EH (cell line): ENCODE measurements at regions not wholly inside any gene's neighbourhood (a gene's known extent, or its start where the extent isn't known, plus 50 kb on each side); places are given as distances from the start of the nearest gene placed in this dataset.
A peak's percentile ranks its signal among the peaks of the same experiment; 100 is the strongest.

Source experiments
- DNase-seq: peaks from one replicate; pipeline ENCODE4 v3.0.0-alpha.2; 2015; ENCODE audit warnings: low read depth

GRCh38 chr1:4586611-4587160 lies 67.7 kb upstream of the AJAP1 start:
- DNase-seq, result no peak

DNA sequence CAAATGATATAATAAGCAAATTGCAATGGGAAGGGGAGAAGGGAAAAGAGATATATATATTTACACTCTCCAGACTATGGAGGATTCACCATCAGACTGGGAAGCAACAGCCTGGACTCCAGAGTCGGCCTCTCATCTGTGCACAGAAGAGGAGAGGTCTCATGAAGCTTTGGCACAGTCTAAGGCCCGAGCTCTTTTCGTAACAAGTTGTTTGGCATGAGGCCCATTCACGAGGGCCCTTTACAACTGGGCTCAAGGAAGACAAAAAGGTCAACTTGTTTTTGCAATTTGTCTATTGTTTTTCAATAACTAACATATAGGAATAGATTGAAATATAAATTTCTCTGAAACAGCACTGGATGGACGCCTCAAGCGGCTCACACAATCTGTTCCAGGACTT lies 66.7 kb upstream of the AJAP1 start:
- no peak for DNase-seq

DNA sequence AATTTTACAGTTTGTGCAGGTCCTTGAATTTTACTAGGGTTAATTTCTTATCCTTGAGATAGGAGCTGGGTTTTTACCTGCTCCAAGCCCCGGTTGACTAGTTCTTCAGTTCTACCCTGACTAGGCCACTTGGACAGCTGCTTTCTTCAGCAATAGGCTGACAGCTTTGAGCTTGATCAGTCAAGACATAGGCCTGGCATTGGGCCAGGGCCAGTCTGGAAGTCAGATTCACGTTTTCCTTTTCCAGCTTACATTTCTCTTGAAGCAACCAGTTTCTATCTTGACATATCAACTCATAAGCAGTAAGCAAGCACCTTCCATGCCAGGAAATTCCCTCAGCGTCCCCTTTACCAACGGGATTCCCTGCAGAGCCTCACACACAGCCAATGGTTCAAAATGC lies 63.7 kb upstream of the AJAP1 start:
- DNase-seq, result peak; percentile 0

GRCh38 chr1:4591926-4592325 lies 62.5 kb upstream of the AJAP1 start:
- DNase-seq, result no peak

DNA sequence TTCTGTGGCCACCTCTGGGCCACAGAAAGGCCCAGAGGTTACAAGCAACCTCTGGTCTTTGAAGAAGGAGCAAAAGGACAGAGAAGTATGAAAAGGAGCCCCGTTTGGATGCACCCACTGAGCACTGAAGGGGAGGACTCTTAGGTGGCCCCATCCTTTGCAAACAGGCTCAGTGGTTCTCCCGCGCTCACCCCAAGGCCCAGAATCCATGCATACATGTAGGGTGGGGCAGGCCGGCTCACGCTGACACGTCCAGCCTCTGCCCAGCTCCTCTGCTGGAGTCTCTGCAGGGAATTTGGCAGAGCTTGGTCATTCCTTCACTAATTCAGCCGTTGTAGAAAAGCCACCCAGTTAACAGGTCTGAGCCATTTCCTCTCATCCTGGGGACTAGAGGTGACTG lies 61.3 kb upstream of the AJAP1 start:
- DNase-seq, result no peak

- no peak for DNase-seq
These were observed 60.0 kb upstream of the AJAP1 start for GRCh38 chr1:4594286-4594991.

GRCh38 chr1:4595341-4596225 lies 58.8 kb upstream of the AJAP1 start:
- no peak for DNase-seq

GRCh38 chr1:4596486-4596885 lies 57.9 kb upstream of the AJAP1 start:
- no peak for DNase-seq

DNA sequence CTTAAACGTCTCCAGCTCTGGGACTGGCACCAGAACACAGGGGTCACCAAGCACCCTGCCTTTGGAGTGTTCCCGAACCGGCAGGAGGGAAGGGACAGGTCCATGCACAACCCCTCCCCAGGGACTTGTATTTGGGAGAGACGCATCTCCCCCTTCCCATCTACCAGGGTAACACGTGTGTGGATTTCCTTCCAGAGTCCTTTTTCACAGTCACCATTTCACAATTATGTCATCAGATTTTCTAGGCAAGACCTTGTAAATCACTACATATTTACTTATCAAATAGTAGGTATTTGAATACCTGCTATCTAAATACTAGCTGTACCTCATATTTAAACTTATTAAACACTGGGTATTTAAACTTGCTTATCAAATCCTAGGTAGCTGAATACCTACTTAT lies 57.4 kb upstream of the AJAP1 start:
- DNase-seq, result no peak

DNA sequence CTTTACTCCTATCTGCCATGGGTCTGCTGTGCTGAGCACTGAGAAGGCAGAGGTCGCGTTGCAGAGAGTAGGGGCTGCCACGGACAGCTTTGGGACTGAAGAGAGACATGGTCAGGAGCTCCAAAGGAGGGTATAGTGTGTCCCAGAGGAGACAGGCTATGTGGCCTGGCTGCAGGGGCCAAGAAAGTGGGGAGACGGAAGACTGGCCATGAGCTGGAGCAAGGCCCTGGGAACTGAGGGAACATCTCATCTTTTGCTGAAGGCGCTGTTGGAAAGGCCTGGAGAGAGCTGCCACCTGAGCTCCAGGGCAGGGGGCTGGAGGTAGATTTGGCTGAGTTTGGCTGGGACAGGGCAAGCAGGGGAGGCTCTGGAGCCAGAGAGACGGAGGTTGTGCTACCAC lies 55.8 kb upstream of the AJAP1 start:
- no peak for DNase-seq

DNA sequence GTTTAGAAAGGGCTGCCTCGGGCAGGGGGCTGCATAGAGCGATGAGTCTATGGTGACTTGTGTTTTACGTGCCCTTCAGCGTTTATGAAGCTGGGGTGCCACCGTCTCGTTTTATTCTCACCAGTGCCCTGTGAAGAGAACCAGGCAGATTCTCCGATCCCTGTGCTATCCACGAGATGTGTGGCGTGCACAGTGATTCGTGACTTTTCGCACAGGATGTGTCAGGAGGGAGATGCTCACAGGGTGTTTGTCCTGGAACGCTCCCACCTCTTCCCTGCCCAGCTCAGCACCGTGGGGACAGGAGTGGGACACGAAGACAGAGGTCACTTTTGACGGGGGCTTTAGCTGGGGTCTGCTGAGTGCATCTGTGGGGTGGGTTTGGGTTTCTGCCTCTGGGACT lies 54.9 kb upstream of the AJAP1 start:
- no peak for DNase-seq

GRCh38 chr1:4599951-4600481 lies 54.4 kb upstream of the AJAP1 start:
- DNase-seq, result no peak

DNA sequence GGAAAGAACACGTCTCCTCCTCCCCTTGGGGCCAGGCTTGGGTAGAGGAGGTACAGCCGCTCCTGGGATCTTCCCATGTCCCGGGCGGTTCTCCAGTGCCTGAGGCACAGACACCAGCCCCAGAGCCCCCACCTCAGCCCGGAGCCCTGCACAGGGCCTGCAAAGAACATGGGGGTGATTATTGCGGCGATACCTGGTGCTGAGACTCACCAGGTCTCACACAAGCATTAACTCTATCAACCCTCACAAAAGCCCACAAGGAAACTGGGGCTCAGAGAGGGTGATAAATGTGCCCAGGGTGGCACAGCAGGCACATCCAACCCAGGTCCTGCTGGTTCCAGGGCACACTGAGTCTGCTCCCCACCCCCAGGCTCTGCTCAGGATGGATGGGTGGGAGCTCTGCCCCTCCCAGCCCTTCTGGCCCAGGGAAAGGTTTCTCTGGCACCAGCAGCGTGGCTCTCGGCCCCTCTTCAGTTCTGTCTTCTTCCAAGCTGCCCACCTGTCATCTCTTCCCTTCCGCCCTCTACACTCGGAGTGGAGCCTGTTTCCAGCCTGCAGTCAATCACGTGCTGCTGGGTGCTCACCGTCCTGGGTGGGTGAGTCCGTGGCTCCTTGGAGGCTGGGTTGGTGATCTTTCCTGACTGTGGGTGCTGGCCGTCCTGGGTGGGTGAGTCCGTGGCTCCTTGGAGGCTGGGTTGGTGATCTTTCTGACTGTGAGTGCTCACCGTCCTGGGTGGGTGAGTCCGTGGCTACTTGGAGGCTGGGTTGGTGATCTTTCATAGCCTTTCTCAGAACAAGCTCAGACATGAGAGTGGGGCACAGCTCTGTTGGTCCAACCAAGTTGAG lies 53.6 kb upstream of the AJAP1 start:
- no peak for DNase-seq

DNA sequence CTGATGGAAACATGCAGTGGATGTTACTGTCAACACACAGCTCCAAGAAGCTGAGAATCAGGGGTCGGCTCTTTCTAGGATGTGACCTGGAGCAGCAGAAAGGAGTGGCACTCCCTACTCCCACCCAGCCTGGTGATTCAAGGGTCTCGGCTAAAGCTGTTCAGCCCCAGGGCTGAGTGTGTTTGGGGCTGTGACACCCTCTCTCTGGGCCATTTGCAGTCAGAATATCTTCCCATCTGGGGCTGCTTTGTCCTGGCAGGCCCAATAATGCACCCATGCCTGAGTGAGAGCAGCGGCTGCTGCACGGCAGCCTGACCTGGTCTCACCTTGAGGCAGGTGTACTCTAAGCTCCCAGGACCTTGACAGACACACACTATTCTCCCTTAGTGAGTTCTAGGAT lies 52.5 kb upstream of the AJAP1 start:
- no peak for DNase-seq

DNA sequence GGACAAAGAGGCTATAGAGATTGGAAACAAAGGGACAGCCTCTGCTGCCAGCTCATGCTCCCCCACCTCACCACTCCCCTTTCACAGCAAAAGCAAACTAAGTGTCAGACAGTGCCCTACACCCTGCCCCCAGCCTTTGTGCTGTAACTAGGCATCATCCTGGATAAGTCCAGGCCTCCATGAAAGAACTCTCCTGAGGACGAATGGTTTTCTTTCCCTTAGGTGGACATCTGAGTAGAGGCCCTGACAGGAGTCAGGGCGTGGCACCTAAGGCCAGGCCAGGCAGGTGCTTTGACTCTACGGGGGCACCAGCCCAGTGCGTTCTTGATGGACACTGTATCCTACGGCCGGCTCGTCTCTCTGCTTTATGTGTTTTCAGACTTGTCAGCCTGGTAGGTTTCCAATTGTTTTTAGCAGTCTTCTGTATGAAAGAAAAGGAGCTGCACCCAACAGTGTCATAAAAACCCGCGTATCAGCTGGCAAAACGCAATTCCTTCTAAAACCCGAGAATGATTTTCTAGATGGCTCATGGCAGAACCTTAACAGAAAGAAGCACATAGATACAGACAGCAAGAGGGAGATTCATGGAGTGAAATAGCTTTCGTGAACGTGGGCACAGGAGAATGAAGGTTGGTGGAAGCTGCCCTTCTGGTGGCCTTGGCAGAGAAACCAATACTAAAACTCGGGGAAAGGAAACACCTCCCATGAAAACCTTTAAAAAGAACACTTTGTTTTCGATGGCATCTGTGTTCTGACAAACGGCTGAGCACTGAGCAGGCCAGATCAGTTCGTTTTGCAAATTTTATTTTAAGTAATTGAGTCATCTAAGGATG lies 51.7 kb upstream of the AJAP1 start:
- no peak for DNase-seq

DNA sequence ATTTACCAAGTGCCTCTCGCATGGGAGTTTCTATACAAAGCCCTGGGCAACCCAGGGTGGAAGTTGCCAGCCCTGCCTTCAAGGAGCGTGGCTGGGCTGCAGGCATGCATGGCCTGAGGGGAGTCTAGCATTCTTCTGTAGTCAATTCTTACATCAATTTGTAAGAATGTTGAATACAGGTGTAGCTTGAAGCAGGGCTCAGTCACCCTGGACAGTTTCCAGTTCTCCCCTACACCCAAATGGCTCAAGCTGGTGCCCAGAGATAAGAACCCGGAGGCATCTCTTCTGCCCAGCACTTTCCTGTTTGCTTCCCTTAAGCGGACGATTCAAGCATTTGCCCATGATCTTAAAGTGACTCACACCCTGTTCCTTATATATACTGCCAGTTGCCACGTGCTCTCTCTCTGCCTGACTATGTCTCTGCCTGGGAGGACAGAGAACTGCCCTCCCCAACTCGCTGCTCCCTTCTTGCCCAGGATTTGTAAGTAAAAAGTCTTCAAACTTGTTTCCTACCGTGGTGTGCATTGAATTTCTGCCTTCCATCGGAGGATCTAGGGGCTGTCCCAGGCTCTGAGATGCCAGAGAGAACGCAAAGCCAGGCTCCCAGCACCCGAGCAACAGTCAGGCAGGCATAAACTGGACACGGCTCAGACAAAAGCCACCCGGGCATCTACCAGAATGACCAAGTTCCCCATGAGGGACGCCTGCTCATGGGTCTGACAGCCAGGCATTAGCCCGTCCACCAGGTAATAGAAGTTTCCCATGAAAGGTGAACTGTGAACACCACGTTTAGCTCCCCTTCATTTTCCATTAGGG lies 50.9 kb upstream of the AJAP1 start:
- DNase-seq, result no peak
